Loucy (cell line): ENCODE measurements at regions not wholly inside any gene's neighbourhood (a gene's known extent, or its start where the extent isn't known, plus 50 kb on each side); places are given as distances from the start of the nearest gene placed in this dataset.

Source experiments
- EZH2phosphoT487 ChIP-seq: fragments of 200-600 bp; IDR thresholded peaks from 2 replicates; pipeline ENCODE4 v1.6.1; 2018; ENCODE audit warnings: antibody characterized with exemption, mild to moderate bottlenecking, moderate library complexity, borderline replicate concordance
- TF ChIP-seq, protein P1 (sequence below): fragments of 200-600 bp; sonication (generic); conservative IDR thresholded peaks from 2 replicates; pipeline ENCODE4 v1.5.1; 2014; ENCODE audit warnings: mild to moderate bottlenecking, antibody characterized with exemption, low read length

DNA sequence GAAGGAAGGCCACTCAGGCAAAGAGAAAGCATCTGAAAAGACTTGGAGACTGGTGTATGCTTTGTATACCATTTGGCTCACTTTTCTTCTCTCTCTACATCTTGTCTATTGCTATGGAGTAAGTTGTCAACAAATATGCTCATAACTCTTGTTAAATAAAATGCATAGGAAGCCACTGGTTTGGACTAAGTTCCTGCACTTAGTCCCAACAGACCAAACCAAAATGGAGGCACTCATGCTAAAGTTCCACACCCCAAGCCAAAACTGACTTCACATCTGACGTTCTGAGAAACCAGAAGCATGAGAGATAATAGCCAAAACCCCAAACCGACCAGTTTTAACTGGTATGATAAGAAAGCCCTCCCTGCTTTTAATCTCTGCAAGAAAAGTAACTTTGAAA is 135.3 kb upstream of the LYPLAL1 start:
- TF ChIP-seq, protein P1, sequence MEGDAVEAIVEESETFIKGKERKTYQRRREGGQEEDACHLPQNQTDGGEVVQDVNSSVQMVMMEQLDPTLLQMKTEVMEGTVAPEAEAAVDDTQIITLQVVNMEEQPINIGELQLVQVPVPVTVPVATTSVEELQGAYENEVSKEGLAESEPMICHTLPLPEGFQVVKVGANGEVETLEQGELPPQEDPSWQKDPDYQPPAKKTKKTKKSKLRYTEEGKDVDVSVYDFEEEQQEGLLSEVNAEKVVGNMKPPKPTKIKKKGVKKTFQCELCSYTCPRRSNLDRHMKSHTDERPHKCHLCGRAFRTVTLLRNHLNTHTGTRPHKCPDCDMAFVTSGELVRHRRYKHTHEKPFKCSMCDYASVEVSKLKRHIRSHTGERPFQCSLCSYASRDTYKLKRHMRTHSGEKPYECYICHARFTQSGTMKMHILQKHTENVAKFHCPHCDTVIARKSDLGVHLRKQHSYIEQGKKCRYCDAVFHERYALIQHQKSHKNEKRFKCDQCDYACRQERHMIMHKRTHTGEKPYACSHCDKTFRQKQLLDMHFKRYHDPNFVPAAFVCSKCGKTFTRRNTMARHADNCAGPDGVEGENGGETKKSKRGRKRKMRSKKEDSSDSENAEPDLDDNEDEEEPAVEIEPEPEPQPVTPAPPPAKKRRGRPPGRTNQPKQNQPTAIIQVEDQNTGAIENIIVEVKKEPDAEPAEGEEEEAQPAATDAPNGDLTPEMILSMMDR, result no peak
- TF ChIP-seq EZH2phosphoT487, result no peak
